ENCODE measurements at regions not wholly inside any gene's neighbourhood (a gene's known extent, or its start where the extent isn't known, plus 50 kb on each side); places are given as distances from the start of the nearest gene placed in this dataset.

- Mint-ChIP-seq H3K4me1 (no peaks in the 10 kb centered on the region), H3K9me3 (peaks cover 0 to 2% (median 0%) of the 10 kb centered on the region in 8 donors), H3K27me3 (no peaks in the 10 kb centered on the region), H3K27ac (no peak overlapping the region), H3K36me3 (no peaks in the 10 kb centered on the region), H3K4me3 (no peak overlapping the region)
- no peaks in the 10 kb centered on the region for H3K36me3 ChIP-seq (ENCODE audit: insufficient read depth, low read length)
- no peak overlapping the region for H3K4me3 ChIP-seq (ENCODE audit: low read length in 2 of 2)
- H3K27me3 ChIP-seq (ENCODE audit: insufficient read depth, low read length): no peaks in the 10 kb centered on the region
- no peak for DNase-seq
- intact Hi-C loops (cut with micrococcal nuclease): no loop called here
- H3K4me1 ChIP-seq (ENCODE audit: insufficient read depth, low read length): no peaks in the 10 kb centered on the region
- H3K27ac ChIP-seq (ENCODE audit: low read depth, low read length): no peak overlapping the region
- CTCF ChIA-PET (ENCODE audit: partially characterized antibody): interaction anchor here (1.1 kb wide), 1 partner anchor 8 kb away, joined by 3 read pairs; no protein-coding TSS in a partner anchor
- POLR2A ChIA-PET (ENCODE audit: partially characterized antibody): no interaction called here
- H3K9me3 ChIP-seq (ENCODE audit: control insufficient read depth in 1 of 2, low read length in 2 of 2): no peaks in the 10 kb centered on the region
Observed at GRCh38 chr9:31612336-31613030, 772.0 kb upstream of the ACO1 start.

GRCh38 chr9:31615966-31616365, 768.5 kb upstream of the ACO1 start:
- H3K27ac Mint-ChIP-seq: no peak overlapping the region
- no peak overlapping the region for H3K27ac ChIP-seq (ENCODE audit: low read depth, low read length)
- H3K4me1 ChIP-seq (ENCODE audit: insufficient read depth, low read length): no peaks in the 10 kb centered on the region
- H3K9me3 ChIP-seq (ENCODE audit: control insufficient read depth in 1 of 2, low read length in 2 of 2): no peaks in the 10 kb centered on the region
- intact Hi-C loops (cut with micrococcal nuclease): no loop called here
- H3K36me3 ChIP-seq (ENCODE audit: insufficient read depth, low read length): no peaks in the 10 kb centered on the region
- ChIA-PET CTCF (ENCODE audit: partially characterized antibody) (no interaction called here), POLR2A (ENCODE audit: partially characterized antibody) (no interaction called here)
- no peaks in the 10 kb centered on the region for H3K27me3 Mint-ChIP-seq
- peaks cover 0 to 3% (median 3%) of the 10 kb centered on the region in 4 donors for H3K4me1 Mint-ChIP-seq
- H3K27me3 ChIP-seq (ENCODE audit: insufficient read depth, low read length): no peaks in the 10 kb centered on the region
- no peak overlapping the region for H3K4me3 ChIP-seq (ENCODE audit: low read length in 2 of 2)
- H3K36me3 Mint-ChIP-seq: no peaks in the 10 kb centered on the region
- H3K4me3 Mint-ChIP-seq: no peak overlapping the region
- no peak for DNase-seq
- H3K9me3 Mint-ChIP-seq: peaks cover 0 to 2% (median 0%) of the 10 kb centered on the region in 8 donors

DNA sequence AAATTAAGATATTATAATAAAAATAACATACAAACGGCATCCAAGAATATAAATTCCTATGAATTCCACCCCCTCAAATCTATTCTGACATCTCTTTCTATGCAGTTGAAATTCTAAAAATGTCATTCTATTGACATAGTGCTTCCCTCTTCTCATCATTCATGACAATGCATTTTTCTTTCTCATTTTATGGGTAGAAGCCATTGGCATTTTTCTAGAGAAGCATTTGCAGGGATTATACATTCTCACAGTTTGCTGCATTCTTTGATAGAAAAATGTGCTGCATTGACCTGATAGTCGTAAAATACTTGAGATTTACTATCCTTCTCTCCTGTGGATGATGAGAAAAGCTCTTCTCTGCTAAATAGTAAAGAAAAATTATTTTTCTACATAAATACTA, 760.9 kb upstream of the ACO1 start:
- H3K27ac Mint-ChIP-seq: no peak overlapping the region
- no peaks in the 10 kb centered on the region for H3K36me3 Mint-ChIP-seq
- POLR2A ChIA-PET (ENCODE audit: partially characterized antibody): no interaction called here
- H3K4me3 Mint-ChIP-seq: no peak overlapping the region
- CTCF ChIA-PET (ENCODE audit: partially characterized antibody): no interaction called here
- no peak overlapping the region for H3K4me3 ChIP-seq (ENCODE audit: low read length in 2 of 2)
- H3K9me3 Mint-ChIP-seq: peaks cover 0 to 16% (median 4%) of the 10 kb centered on the region in 8 donors
- no peaks in the 10 kb centered on the region for H3K9me3 ChIP-seq (ENCODE audit: control insufficient read depth in 1 of 2, low read length in 2 of 2)
- peaks cover 0 to 3% (median 2%) of the 10 kb centered on the region in 4 donors for H3K4me1 Mint-ChIP-seq
- no peaks in the 10 kb centered on the region for H3K27me3 Mint-ChIP-seq
- DNase-seq: no peak
- intact Hi-C loops (cut with micrococcal nuclease): no loop called here
- H3K27me3 ChIP-seq (ENCODE audit: insufficient read depth, low read length): no peaks in the 10 kb centered on the region
- H3K27ac ChIP-seq (ENCODE audit: low read depth, low read length): no peak overlapping the region
- H3K36me3 ChIP-seq (ENCODE audit: insufficient read depth, low read length): no peaks in the 10 kb centered on the region
- no peaks in the 10 kb centered on the region for H3K4me1 ChIP-seq (ENCODE audit: insufficient read depth, low read length)

DNA sequence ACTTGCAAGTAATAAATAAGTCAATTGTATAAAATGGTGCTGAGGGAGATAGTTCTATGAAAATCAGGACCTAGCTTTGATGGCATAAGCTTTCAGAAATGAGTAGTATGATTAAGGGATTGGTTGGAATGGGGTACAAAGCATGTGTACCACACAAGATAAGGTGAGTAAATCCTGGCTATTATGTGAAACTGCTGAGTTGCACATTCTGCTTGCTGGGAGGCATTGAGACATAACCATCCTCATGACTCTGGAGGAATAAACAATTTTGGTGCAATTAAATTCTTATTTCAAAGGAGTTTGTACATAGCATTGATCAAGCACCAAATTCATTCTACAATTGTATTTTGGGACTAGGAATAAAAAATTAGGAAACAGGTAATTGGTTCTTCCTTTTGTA, 755.2 kb upstream of the ACO1 start:
- Mint-ChIP-seq H3K36me3 (no peaks in the 10 kb centered on the region), H3K27me3 (no peaks in the 10 kb centered on the region), H3K27ac (peak overlapping the region in 1 of 7 donors; percentile 34), H3K9me3 (peaks cover 0 to 16% (median 4%) of the 10 kb centered on the region in 8 donors), H3K4me3 (no peak overlapping the region), H3K4me1 (peaks cover 8 to 14% (median 9%) of the 10 kb centered on the region in 4 donors)
- H3K9me3 ChIP-seq (ENCODE audit: control insufficient read depth in 1 of 2, low read length in 2 of 2): no peaks in the 10 kb centered on the region
- DNase-seq: no peak
- intact Hi-C loops (cut with micrococcal nuclease): no loop called here
- no peak overlapping the region for H3K27ac ChIP-seq (ENCODE audit: low read depth, low read length)
- H3K4me1 ChIP-seq (ENCODE audit: insufficient read depth, low read length): no peaks in the 10 kb centered on the region
- ChIA-PET CTCF (ENCODE audit: partially characterized antibody) (no interaction called here), POLR2A (ENCODE audit: partially characterized antibody) (no interaction called here)
- no peaks in the 10 kb centered on the region for H3K36me3 ChIP-seq (ENCODE audit: insufficient read depth, low read length)
- no peaks in the 10 kb centered on the region for H3K27me3 ChIP-seq (ENCODE audit: insufficient read depth, low read length)
- H3K4me3 ChIP-seq (ENCODE audit: low read length in 2 of 2): no peak overlapping the region

DNA sequence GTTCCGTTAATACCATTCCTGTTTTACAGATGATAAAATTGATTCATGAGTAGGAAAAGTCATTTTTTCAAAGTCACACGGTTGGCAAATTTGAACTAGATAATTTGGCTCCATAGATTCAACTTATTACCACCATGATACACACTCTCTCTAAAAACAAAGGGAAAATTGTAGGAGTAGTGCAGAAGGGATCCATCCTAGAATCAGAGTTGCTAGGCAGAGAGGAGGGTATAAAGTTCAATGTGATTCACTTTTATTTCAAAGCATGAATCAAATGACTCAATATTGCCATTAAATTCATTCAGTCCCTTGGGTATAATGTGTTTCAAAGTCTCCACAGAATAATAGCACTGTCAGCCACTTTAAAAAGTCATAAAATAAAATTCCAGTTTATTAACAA, 747.2 kb upstream of the ACO1 start:
- intact Hi-C loops (cut with micrococcal nuclease): no loop called here
- H3K27ac Mint-ChIP-seq: no peak overlapping the region
- no peak overlapping the region for H3K4me3 Mint-ChIP-seq
- no peaks in the 10 kb centered on the region for H3K36me3 Mint-ChIP-seq
- H3K9me3 Mint-ChIP-seq: no peaks in the 10 kb centered on the region
- DNase-seq: no peak
- POLR2A ChIA-PET (ENCODE audit: partially characterized antibody): no interaction called here
- H3K4me1 Mint-ChIP-seq: peaks cover 0 to 19% (median 9%) of the 10 kb centered on the region in 4 donors
- H3K27ac ChIP-seq (ENCODE audit: low read depth, low read length): no peak overlapping the region
- H3K4me1 ChIP-seq (ENCODE audit: insufficient read depth, low read length): no peaks in the 10 kb centered on the region
- H3K27me3 Mint-ChIP-seq: no peaks in the 10 kb centered on the region
- H3K27me3 ChIP-seq (ENCODE audit: insufficient read depth, low read length): no peaks in the 10 kb centered on the region
- H3K36me3 ChIP-seq (ENCODE audit: insufficient read depth, low read length): no peaks in the 10 kb centered on the region
- H3K9me3 ChIP-seq (ENCODE audit: control insufficient read depth in 1 of 2, low read length in 2 of 2): no peaks in the 10 kb centered on the region
- no peak overlapping the region for H3K4me3 ChIP-seq (ENCODE audit: low read length in 2 of 2)
- CTCF ChIA-PET (ENCODE audit: partially characterized antibody): no interaction called here

GRCh38 chr9:31637861-31638260, 746.6 kb upstream of the ACO1 start:
- no peak overlapping the region for H3K27ac ChIP-seq (ENCODE audit: low read depth, low read length)
- no peak for DNase-seq
- CTCF ChIA-PET (ENCODE audit: partially characterized antibody): no interaction called here
- Mint-ChIP-seq H3K27me3 (no peaks in the 10 kb centered on the region), H3K9me3 (no peaks in the 10 kb centered on the region), H3K4me3 (no peak overlapping the region), H3K27ac (no peak overlapping the region), H3K4me1 (peaks cover 0 to 19% (median 9%) of the 10 kb centered on the region in 4 donors), H3K36me3 (no peaks in the 10 kb centered on the region)
- H3K9me3 ChIP-seq (ENCODE audit: control insufficient read depth in 1 of 2, low read length in 2 of 2): no peaks in the 10 kb centered on the region
- intact Hi-C loops (cut with micrococcal nuclease): no loop called here
- H3K36me3 ChIP-seq (ENCODE audit: insufficient read depth, low read length): no peaks in the 10 kb centered on the region
- POLR2A ChIA-PET (ENCODE audit: partially characterized antibody): no interaction called here
- no peak overlapping the region for H3K4me3 ChIP-seq (ENCODE audit: low read length in 2 of 2)
- H3K27me3 ChIP-seq (ENCODE audit: insufficient read depth, low read length): no peaks in the 10 kb centered on the region
- H3K4me1 ChIP-seq (ENCODE audit: insufficient read depth, low read length): no peaks in the 10 kb centered on the region

- POLR2A ChIA-PET (ENCODE audit: partially characterized antibody): no interaction called here
- Histone ChIP-seq H3K27me3 (ENCODE audit: insufficient read depth, low read length) (no peaks in the 10 kb centered on the region), H3K27ac (ENCODE audit: low read depth, low read length) (no peak overlapping the region), H3K4me1 (ENCODE audit: insufficient read depth, low read length) (no peaks in the 10 kb centered on the region), H3K36me3 (ENCODE audit: insufficient read depth, low read length) (no peaks in the 10 kb centered on the region), H3K9me3 (ENCODE audit: control insufficient read depth in 1 of 2, low read length in 2 of 2) (no peaks in the 10 kb centered on the region), H3K4me3 (ENCODE audit: low read length in 2 of 2) (no peak overlapping the region)
- H3K27me3 Mint-ChIP-seq: no peaks in the 10 kb centered on the region
- intact Hi-C loops (cut with micrococcal nuclease): no loop called here
- no peaks in the 10 kb centered on the region for H3K9me3 Mint-ChIP-seq
- no peak overlapping the region for H3K27ac Mint-ChIP-seq
- H3K4me1 Mint-ChIP-seq: peaks cover 0 to 22% (median 9%) of the 10 kb centered on the region in 4 donors
- CTCF ChIA-PET (ENCODE audit: partially characterized antibody): interaction anchor here (0.8 kb wide), 1 partner anchor 8 kb away, joined by 3 read pairs; no protein-coding TSS in a partner anchor
- no peak overlapping the region for H3K4me3 Mint-ChIP-seq
- no peaks in the 10 kb centered on the region for H3K36me3 Mint-ChIP-seq
- DNase-seq: no peak
Observed at GRCh38 chr9:31639451-31639850, 745.0 kb upstream of the ACO1 start.

Measured in CD4-positive, alpha-beta memory T cell (primary cell).